GM06990 (cell line): ENCODE measurements at regions not wholly inside any gene's neighbourhood (a gene's known extent, or its start where the extent isn't known, plus 50 kb on each side); places are given as distances from the start of the nearest gene placed in this dataset.
"Not testable (repeated sequence)": the region's sequence is repeated elsewhere in the genome, so short reads cannot be mapped to it uniquely, and the experiment has no call there.

Experiments used
- DNase-seq: peaks from one replicate; pipeline ENCODE4 v3.0.0-alpha.2; 2011; ENCODE audit not compliant: insufficient read length; ENCODE audit errors: extremely low read depth
- H3K27me3 ChIP-seq: replicated peaks from 2 replicates; pipeline ENCODE4 v1.6.0; 2011; ENCODE audit warnings: low read length; ENCODE audit not compliant: control insufficient read depth, insufficient read depth
- H3K36me3 ChIP-seq: 2 replicates; pipeline ENCODE4 v1.5.1; 2011; ENCODE audit warnings: low read length; ENCODE audit not compliant: control insufficient read depth, insufficient read depth
- H3K4me3 ChIP-seq: replicated peaks from 2 replicates; pipeline ENCODE4 v1.5.1; 2011; ENCODE audit warnings: low read depth, mild to moderate bottlenecking, control low read depth, low read length
- CTCF ChIP-seq: IDR thresholded peaks from 2 replicates; pipeline ENCODE4 v1.5.1; 2011; ENCODE audit warnings: low read length, control low read depth, mild to moderate bottlenecking, inconsistent platforms; ENCODE audit not compliant: insufficient read depth, poor library complexity, severe bottlenecking

DNA sequence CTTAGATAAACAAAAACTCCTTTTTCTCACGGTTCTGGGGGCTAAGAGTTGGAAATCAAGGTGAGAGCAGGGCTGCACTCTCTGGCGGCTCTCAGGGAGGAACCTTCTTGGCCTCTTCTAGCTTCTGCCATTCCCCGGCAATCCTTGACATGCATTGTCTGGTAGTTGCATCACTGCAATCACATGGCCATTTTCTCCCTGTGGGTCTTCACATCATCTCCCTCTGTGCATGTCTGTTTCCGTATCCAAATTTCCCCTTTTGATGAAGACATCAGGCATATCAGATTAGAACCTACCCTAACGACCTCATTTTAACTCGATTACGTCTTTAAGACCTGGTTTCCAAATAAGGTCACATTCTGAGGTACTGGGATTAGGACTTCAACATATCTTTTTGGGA, 129.2 kb upstream of the MAN2A1 start:
- no peaks in the 10 kb centered on the region for H3K36me3 ChIP-seq
- H3K4me3 ChIP-seq, result no peak overlapping the region
- H3K27me3 ChIP-seq, result no peaks in the 10 kb centered on the region
- no peak for TF ChIP-seq CTCF
- no peak for DNase-seq

DNA sequence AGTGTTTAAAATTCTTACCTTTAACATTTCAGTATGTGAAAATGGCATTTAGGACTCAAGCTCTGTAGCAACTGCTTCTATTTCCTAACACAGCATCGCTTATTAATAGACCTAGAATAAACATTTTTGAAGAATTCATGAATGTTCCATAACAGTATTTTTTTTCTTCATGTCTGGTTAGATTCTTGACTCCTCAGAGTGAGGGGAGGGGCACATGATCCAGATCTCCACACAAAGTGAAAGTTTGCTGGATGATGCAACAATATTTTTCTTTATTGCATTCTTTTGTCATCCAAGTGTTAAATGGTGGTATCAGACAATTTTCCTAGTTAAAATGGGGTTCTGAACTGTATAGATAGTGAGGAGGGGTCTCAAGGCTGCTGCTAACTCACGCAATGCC, 130.8 kb upstream of the MAN2A1 start:
- DNase-seq, result no peak
- no peak overlapping the region for H3K4me3 ChIP-seq
- no peak for TF ChIP-seq CTCF
- no peaks in the 10 kb centered on the region for H3K27me3 ChIP-seq
- H3K36me3 ChIP-seq, result no peaks in the 10 kb centered on the region

- TF ChIP-seq CTCF, result no peak
- DNase-seq, result no peak
- H3K27me3 ChIP-seq, result no peaks in the 10 kb centered on the region
- H3K4me3 ChIP-seq, result no peak overlapping the region
- no peaks in the 10 kb centered on the region for H3K36me3 ChIP-seq
These were observed 131.4 kb upstream of the MAN2A1 start for GRCh38 chr5:109558364-109558763.

- H3K27me3 ChIP-seq, result no peaks in the 10 kb centered on the region
- no peaks in the 10 kb centered on the region for H3K36me3 ChIP-seq
- H3K4me3 ChIP-seq, result no peak overlapping the region
- no peak for DNase-seq
- TF ChIP-seq CTCF, result no peak
These were observed 135.9 kb upstream of the MAN2A1 start for GRCh38 chr5:109553846-109554245.

- not testable (repeated sequence) for H3K4me3 ChIP-seq, H3K36me3 ChIP-seq, DNase-seq, H3K27me3 ChIP-seq
These were observed 138.5 kb upstream of the MAN2A1 start for GRCh38 chr5:109551234-109551633.

GRCh38 chr5:109550077-109550476, 139.7 kb upstream of the MAN2A1 start:
- no peaks in the 10 kb centered on the region for H3K27me3 ChIP-seq
- H3K4me3 ChIP-seq, result no peak overlapping the region
- DNase-seq, result no peak
- TF ChIP-seq CTCF, result no peak
- H3K36me3 ChIP-seq, result no peaks in the 10 kb centered on the region
